GM23248 (cell line): ENCODE measurements at regions not wholly inside any gene's neighbourhood (a gene's known extent, or its start where the extent isn't known, plus 50 kb on each side); places are given as distances from the start of the nearest gene placed in this dataset.

ENCODE experiments used
- DNase-seq: peaks from one replicate; pipeline ENCODE4 v3.0.0-alpha.2; 2015
- H2AFZ ChIP-seq: fragments of 200-600 bp; sonication (generic); 2 replicates; pipeline ENCODE4 v1.6.1; 2016; ENCODE audit warnings: antibody characterized with exemption
- H3F3A ChIP-seq: fragments of 200-600 bp; sonication (generic); 2 replicates; pipeline ENCODE4 v1.6.1; 2016; ENCODE audit warnings: mild to moderate bottlenecking, antibody characterized with exemption, mixed run types; ENCODE audit not compliant: insufficient read depth
- H3K27ac ChIP-seq: fragments of 200-600 bp; sonication (generic); 2 replicates; pipeline ENCODE4 v1.5.1; 2016; ENCODE audit warnings: mild to moderate bottlenecking
- H3K27me3 ChIP-seq: fragments of 200-600 bp; sonication (generic); replicated peaks from 2 replicates; pipeline ENCODE4 v1.6.1; 2016; ENCODE audit warnings: mild to moderate bottlenecking; ENCODE audit not compliant: insufficient read depth
- H3K36me3 ChIP-seq: fragments of 200-600 bp; sonication (generic); 2 replicates; pipeline ENCODE4 v1.6.1; 2016; ENCODE audit warnings: low read depth, mild to moderate bottlenecking
- H3K4me1 ChIP-seq: fragments of 200-600 bp; sonication (generic); 2 replicates; pipeline ENCODE4 v1.6.1; 2016; ENCODE audit warnings: mild to moderate bottlenecking; ENCODE audit not compliant: insufficient read depth
- H3K4me2 ChIP-seq: fragments of 200-600 bp; sonication (generic); one replicate; pipeline ENCODE4 v1.6.1; 2016; ENCODE audit warnings: mild to moderate bottlenecking; ENCODE audit not compliant: unreplicated experiment
- H3K4me3 ChIP-seq: fragments of 200-600 bp; sonication (generic); 2 replicates; pipeline ENCODE4 v1.5.1; 2016; ENCODE audit warnings: mild to moderate bottlenecking
- H3K79me2 ChIP-seq: fragments of 200-600 bp; sonication (generic); 2 replicates; pipeline ENCODE4 v1.6.1; 2016; ENCODE audit warnings: mild to moderate bottlenecking; ENCODE audit not compliant: insufficient read depth
- H3K9ac ChIP-seq: fragments of 200-600 bp; sonication (generic); 2 replicates; pipeline ENCODE4 v1.6.1; 2016; ENCODE audit warnings: mild to moderate bottlenecking
- H3K9me2 ChIP-seq: fragments of 200-600 bp; sonication (generic); 2 replicates; pipeline ENCODE4 v1.6.1; 2016; ENCODE audit warnings: mixed run types, mild to moderate bottlenecking, moderate library complexity; ENCODE audit not compliant: insufficient read depth
- H3K9me3 ChIP-seq: fragments of 200-600 bp; sonication (generic); one replicate; pipeline ENCODE4 v1.6.1; 2017; ENCODE audit warnings: low read depth
- H4K20me1 ChIP-seq: fragments of 200-600 bp; sonication (generic); 2 replicates; pipeline ENCODE4 v1.6.0; 2016; ENCODE audit not compliant: insufficient read depth
- EZH2 ChIP-seq: fragments of 200-600 bp; sonication (generic); IDR thresholded peaks from 2 replicates; pipeline ENCODE4 v1.6.1; 2018; ENCODE audit warnings: antibody characterized with exemption, mild to moderate bottlenecking; ENCODE audit not compliant: insufficient read depth, poor library complexity, severe bottlenecking
- EZH2phosphoT487 ChIP-seq: fragments of 200-600 bp; sonication (generic); IDR thresholded peaks from 2 replicates; pipeline ENCODE4 v1.6.1; 2018; ENCODE audit warnings: antibody characterized with exemption, moderate library complexity, mild to moderate bottlenecking, low read depth; ENCODE audit not compliant: insufficient read depth
- WGBS, 2 experiments: methylation state at CpG; one replicate each; pipeline ENCODE4 v1.1.6; 2015 to 2017; ENCODE audit warnings: low lambda C conversion rate in 2 of 2, low coverage in 1 of 2; ENCODE audit errors: missing lambda C conversion rate in 2 of 2; 5-methylcytosine and 5-hydroxymethylcytosine counted together
- in situ Hi-C: fragments of 300-500 bp; cut with MboI; formaldehyde crosslinking; loops from 2 replicates; pipeline ENCODE4 v1.15.0; 2020

GRCh38 chr10:44199267-44199666 lies 185.6 kb downstream of the CXCL12 start:
- 89 to 93% methylated on average over 3 of the region's 3 CpGs for WGBS, 2 experiments
- in situ Hi-C loops: no loop called here

DNA sequence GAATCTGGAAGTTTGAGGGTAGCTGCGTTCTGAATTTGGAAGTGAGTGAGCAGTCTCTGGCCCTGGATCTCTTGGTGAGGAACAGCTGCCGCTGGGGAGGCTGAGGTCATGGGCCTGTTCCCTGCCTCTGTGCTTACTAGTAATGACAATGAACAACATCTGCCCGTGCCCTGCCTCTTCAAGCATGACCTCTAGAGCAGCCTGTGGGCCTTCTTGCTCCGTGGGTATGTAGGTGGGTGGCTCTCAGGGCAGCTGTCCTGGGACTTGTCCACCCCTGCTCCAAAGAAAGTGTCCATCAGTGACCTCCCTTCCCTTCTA lies 186.2 kb downstream of the CXCL12 start:
- no peak overlapping the region for H3K4me2 ChIP-seq
- H3K4me1 ChIP-seq: peaks cover 18% of the 10 kb centered on the region
- H3K36me3 ChIP-seq: no peaks in the 10 kb centered on the region
- peak; percentile 48 for DNase-seq
- H3K9me2 ChIP-seq: no peaks in the 10 kb centered on the region
- no peak overlapping the region for H2AFZ ChIP-seq
- H3K27me3 ChIP-seq: no peaks in the 10 kb centered on the region; the same call in 1 of the 2 replicates
- H3F3A ChIP-seq: peaks cover 5% of the 10 kb centered on the region; the same call in 1 of the 2 replicates
- no peaks in the 10 kb centered on the region for H4K20me1 ChIP-seq
- H3K27ac ChIP-seq: no peak overlapping the region
- in situ Hi-C loops: no loop called here
- H3K9ac ChIP-seq: no peak overlapping the region
- no peak overlapping the region for H3K4me3 ChIP-seq
- H3K79me2 ChIP-seq: no peaks in the 10 kb centered on the region
- H3K9me3 ChIP-seq: no peaks in the 10 kb centered on the region
- WGBS, 2 experiments: 36 to 40% methylated on average over 3 to 4 of the region's 4 CpGs
- TF ChIP-seq EZH2 (no peak), EZH2phosphoT487 (no peak)

More at GRCh38 chr10:44199267-44199666, 185.6 kb downstream of the CXCL12 start:
- Histone ChIP-seq H3K9me2 (no peaks in the 10 kb centered on the region), H3F3A (peaks cover 5% of the 10 kb centered on the region; the same call in 1 of the 2 replicates), H2AFZ (no peak overlapping the region), H3K36me3 (no peaks in the 10 kb centered on the region), H3K27ac (no peak overlapping the region), H3K27me3 (no peaks in the 10 kb centered on the region; the same call in 1 of the 2 replicates), H3K9me3 (no peaks in the 10 kb centered on the region), H4K20me1 (no peaks in the 10 kb centered on the region), H3K79me2 (no peaks in the 10 kb centered on the region), H3K9ac (no peak overlapping the region), H3K4me3 (no peak overlapping the region), H3K4me1 (peaks cover 18% of the 10 kb centered on the region), H3K4me2 (no peak overlapping the region)
- TF ChIP-seq EZH2phosphoT487 (no peak), EZH2 (no peak)
- DNase-seq: no peak

DNA sequence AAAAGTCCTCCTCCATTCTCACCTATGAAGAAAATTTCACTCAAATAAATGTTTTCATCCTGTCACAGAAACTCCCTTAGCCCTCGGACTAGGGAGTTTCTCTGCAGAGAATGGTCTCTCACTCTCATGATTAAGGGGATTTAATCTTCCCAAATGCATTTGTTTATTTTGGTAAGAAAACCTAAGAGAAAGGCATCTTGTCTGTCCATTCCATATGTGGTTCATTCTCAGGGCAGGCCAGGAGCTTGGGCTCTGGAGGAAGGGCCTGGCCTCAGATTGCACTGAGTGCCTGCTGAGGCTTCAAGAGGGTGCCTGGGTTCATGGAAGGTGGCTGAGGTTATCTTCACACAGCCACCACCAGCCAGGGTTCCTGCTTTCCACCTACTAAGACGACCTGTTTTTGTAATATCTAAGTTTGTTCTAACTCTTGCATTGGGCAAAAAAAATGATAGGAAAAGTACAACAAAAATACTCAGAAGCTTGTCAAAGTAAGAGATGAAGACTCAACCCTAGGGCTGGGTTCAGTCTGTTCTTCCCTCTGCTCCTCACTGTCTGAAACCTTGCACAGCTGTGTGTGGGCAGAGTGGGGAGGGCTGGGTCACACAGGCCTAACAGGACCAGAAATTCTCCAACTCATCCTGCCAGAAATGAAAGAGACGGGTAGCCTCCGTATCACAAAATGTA lies 186.7 kb downstream of the CXCL12 start:
- Histone ChIP-seq H3K27me3 (no peaks in the 10 kb centered on the region; the same call in 1 of the 2 replicates), H3K4me2 (no peak overlapping the region), H3K79me2 (no peaks in the 10 kb centered on the region), H3K4me3 (no peak overlapping the region), H3K9me3 (no peaks in the 10 kb centered on the region), H3K4me1 (peaks cover 18% of the 10 kb centered on the region), H3K9ac (no peak overlapping the region), H2AFZ (no peak overlapping the region), H3K9me2 (no peaks in the 10 kb centered on the region), H3K36me3 (no peaks in the 10 kb centered on the region), H3K27ac (no peak overlapping the region), H3F3A (peaks cover 5% of the 10 kb centered on the region; the same call in 1 of the 2 replicates), H4K20me1 (no peaks in the 10 kb centered on the region)
- no peak for TF ChIP-seq EZH2
- no peak for TF ChIP-seq EZH2phosphoT487
- in situ Hi-C loops: no loop called here
- 76 to 84% methylated on average over 4 of the region's 4 CpGs for WGBS, 2 experiments
- DNase-seq: no peak

GRCh38 chr10:44197646-44198045 lies 187.3 kb downstream of the CXCL12 start:
- Histone ChIP-seq H4K20me1 (no peaks in the 10 kb centered on the region), H3K9ac (no peak overlapping the region), H3K27me3 (no peaks in the 10 kb centered on the region; the same call in 1 of the 2 replicates), H3F3A (peaks cover 5% of the 10 kb centered on the region; the same call in 1 of the 2 replicates), H2AFZ (no peak overlapping the region), H3K9me3 (no peaks in the 10 kb centered on the region), H3K36me3 (no peaks in the 10 kb centered on the region), H3K9me2 (no peaks in the 10 kb centered on the region), H3K4me3 (no peak overlapping the region), H3K4me2 (no peak overlapping the region), H3K27ac (no peak overlapping the region), H3K79me2 (no peaks in the 10 kb centered on the region), H3K4me1 (peaks cover 18% of the 10 kb centered on the region)
- WGBS, 2 experiments: 97 to 98% methylated on average over 3 of the region's 3 CpGs
- in situ Hi-C loops: no loop called here
- TF ChIP-seq EZH2phosphoT487: no peak
- TF ChIP-seq EZH2: no peak
- DNase-seq: no peak
